Kidney tubule cell (primary cell): ENCODE measurements at regions not wholly inside any gene's neighbourhood (a gene's known extent, or its start where the extent isn't known, plus 50 kb on each side); places are given as distances from the start of the nearest gene placed in this dataset.

Experiments
- DNase-seq: peaks from one replicate; pipeline ENCODE4 v3.0.0-alpha.2; 2018; ENCODE audit warnings: low spot score

DNA sequence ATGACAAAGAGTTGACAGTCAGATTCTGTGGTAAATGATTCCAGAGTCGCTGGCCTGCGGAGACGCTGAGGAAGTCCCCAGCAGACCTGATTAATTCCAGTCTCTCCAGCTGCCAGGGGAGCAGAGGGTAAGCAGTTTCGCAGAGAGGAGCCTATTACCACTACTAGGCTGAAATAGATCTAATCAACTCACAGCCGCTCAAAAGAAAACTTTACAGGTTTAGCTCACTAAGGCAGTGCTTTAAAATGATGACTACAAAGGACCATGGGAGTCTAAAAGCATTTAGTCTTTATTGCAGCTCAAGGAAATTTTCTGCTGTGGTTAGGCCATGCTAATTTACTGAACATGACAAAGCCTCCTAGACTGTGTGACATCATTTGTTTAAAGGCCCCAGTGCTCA, 445.6 kb upstream of the POU3F3 start:
- DNase-seq: peak; percentile 83

DNA sequence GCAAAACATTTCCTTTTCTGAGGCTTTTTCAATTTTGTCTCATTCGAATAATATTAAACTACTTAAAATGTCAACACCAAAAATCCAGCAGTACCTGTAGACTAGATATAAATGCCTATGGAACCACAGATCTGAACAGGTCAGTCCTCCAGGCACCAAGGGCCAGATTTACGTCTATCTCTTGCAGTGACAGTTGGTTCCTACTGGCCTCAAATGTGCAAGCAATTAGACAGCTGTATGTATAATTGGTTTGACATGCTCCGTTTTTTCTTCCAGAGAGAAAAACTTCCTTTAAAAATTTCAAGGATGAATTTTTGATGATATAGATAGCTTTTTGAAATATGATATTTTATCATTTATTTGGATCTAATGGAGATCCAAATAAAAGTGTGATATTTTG, 443.8 kb upstream of the POU3F3 start:
- no peak for DNase-seq

DNA sequence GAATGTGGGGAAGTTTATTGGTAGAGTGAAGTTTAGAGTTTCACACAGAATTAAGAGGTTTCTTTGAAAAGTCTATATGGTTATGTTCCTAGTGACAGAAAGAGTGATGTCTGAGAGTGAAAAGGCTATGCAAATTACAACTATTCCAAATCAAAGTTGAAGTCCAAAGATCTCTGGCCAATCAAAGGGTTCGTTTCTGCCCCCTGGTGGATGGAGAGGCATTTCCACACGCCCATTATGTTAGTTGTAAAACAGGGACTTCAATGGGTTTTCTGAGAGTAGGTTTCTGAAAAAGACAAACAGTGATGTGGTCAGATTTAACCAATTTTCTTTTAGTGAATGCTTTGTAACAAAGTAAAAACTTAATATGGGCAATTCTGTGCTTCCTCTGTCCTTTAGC, 441.5 kb upstream of the POU3F3 start:
- DNase-seq: peak; percentile 54

DNA sequence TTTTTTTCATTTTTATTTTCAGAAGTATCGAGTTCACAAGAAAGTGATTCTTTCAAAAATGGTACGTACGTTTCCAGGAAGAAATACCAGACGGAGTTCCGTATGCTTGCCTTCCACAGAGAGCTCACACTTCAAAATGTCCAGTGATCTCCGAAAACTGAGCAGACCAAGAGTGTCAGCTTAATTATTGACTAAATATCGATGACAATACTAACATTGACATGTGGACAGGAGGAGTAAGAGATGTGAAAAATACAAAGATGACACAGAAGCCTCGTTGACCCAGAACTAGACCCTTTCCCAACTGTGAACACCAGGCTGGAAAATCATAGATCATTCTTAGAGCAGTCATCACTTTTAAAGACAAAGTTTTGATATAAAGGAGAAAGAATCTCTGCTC, 440.0 kb upstream of the POU3F3 start:
- no peak for DNase-seq

DNA sequence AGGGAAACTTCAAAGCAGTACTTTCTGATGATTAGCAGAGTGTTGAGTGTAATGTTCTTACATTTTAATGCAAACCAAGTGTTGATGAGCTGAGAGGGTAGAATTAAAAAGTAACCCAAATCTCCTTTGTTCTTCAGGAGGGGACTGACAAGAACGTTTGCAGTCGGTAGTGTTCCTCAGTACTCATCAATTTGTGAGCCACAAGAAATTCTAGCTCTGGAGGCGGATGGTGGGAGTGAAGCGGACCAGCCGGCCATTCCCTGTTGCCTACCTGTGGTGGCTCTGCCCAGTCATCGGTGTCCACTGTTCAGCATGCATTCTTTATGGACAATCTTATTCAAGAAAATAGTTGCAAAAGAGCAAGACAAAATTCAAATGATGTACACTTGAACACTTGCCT, 438.6 kb upstream of the POU3F3 start:
- no peak for DNase-seq

DNA sequence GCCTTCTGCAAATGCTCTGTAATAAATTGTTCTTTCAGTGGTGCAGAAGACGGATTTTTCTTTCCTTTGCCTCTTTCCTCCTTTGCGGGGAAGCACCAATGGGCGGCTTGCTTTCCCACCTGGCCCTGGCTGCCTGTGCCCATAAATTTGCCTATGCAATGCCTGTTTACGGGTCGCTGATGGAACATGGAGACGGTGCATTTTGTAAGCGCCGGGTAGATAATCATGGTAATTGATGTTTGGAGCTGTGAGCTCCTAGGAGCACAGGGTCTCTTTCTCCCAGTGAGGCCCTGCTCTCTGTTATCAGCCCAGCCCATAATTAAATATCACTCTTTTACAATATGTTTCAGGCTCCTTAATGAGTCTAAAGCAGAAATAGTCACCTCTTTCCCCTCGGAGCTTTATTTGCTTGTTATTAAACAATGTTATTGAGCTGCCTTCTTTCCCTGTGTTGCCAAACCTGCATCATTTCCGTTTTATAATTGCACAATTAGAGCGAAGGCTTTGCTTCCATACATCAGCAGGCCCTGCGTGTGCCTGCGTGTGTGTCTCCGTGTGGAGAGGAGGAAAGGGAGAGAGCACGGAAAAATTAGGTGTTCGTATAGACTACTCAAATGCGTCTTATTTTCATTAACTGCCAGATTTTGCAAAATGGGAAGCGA, 437.4 kb upstream of the POU3F3 start:
- DNase-seq: no peak

DNA sequence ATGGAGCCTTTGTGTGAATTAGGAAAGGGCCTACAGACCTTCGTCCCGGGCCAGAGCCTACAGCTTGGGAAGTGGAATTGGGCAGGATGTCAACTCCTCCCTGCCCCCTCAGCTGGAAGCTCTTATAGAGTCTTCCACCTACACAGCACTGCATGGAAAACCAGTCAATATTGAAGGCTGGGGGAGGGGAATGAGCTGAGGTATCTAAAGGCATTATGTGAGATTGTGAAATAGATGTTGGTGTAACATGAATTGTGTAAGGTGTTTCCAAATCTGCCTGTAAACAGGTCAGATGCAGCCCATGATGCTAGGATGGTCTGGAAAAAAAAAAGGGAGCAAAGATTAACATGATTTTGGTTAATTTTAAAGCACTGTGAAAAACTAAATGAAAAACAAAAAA, 433.5 kb upstream of the POU3F3 start:
- no peak for DNase-seq

DNA sequence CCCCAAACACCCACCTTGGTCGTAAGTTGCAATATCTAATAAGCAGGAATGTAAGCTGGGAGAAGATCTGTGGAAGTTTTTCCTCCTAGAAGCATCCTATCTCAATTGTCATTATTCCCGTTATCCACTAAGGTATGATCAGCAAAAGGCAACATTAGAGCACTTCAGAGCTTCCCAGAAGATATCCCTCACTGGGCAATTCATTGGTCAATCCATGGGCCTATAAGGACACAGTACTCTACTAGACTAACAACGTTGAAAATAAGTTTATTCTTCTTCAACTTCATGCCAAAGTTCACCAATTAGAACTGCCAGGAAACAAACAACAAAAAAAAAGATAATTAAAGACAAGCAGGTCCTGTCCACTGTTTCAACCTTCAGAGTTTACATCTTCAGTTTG, 433.0 kb upstream of the POU3F3 start:
- DNase-seq: no peak

DNA sequence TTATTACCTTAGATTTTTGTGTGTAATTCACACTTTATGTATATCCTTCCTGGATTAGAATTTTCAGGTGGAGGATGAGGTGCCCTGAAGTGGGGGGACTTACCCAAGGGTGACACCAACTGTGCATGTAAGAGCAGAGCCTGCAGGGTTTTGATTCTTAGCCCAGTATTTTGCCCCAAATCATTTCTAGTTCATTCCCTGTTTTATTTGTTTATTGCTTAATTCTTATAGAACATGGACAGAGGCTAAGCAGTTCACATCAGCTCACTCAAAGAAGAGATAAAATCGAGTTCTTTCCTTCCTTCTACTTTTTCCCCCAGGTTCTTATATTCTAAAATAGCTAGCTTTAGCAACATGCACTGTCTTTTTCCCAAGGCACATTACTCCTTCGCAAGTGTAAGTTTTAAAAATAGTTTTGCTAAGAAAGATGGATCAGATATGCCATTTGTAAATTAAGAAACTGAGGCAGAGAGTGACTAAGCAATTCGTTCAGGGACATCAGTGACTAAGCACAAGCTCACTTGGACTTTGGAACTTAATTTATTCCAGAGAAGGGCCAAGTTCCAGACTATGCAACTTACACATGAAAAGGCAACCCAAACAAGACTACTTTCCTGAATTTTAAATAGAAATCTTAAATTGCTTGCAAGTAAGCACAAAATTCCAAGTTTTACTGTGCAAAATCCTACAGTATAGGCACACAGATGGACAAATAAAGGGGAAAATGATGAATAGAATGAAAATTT, 427.9 kb upstream of the POU3F3 start:
- DNase-seq: peak; percentile 28

DNA sequence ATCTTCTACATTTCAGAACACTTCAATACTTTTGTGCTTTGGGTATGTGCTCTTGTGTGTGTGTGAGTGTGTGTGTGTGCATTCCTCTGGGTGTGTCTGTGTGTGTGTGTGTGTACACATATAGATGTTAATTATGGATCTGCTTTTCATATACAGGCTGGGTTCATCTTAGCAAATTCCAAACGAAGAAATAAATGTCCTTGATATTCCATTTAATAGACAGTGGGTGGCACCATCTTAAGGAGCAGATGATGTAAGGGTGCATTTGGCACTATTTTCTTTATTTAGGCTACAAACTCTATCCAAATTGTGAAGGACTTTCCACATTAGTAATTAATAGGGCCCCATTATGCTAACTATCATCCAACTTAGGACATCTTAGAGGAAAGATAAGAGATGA, 425.8 kb upstream of the POU3F3 start:
- no peak for DNase-seq

DNA sequence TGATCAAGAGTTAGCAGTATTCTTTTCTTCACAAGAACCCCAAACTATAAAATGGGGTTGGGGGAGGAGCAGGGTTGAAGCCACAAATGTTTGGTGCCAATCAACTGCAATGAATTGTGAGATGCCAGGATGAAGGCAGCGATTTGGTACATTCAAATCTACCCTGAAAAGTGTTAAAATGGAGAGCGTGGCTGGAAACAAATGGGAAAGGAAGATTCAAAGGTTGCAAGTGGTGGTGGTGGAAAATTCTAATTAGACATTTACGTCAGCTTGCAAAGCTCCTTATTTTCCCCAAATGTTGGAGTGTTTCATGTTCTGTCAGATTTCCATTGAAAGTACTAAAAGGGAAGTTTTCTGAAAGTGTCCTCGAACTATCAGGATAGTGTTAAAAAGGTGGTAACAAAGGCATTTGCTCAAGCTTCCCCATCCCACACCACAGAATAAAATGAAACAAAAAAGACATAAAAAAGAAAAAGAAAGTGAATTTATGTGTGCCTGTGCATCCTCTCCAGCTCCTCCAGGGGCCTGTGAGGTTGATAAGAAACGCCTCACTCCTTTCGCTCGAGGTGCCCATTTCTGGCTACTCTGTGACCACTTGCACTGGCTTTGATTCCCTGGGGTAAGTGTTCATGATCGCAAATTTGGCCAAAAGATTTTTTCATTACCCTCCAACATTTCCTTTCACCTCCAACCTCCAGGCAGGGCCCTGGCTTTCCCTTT, 424.1 kb upstream of the POU3F3 start:
- no peak for DNase-seq

DNA sequence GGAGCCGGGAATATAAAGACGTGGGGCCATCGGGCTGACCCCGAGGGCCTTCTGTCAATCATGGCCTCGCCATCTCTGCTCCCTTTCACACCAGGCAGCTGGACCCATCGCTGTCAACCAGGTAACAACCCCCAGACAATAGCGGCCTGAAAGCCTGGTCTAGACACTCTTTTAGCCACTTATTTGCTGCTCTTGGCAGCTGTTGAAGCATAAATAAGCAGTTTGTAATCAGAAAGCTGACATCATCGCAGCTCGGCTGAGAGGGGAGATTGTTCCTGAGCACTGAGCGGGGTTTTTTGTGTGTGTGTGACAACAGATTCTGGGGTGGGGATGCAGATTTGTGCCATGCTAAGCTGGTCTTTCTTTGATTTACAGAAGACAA, 423.6 kb upstream of the POU3F3 start:
- peak; percentile 57 for DNase-seq

DNA sequence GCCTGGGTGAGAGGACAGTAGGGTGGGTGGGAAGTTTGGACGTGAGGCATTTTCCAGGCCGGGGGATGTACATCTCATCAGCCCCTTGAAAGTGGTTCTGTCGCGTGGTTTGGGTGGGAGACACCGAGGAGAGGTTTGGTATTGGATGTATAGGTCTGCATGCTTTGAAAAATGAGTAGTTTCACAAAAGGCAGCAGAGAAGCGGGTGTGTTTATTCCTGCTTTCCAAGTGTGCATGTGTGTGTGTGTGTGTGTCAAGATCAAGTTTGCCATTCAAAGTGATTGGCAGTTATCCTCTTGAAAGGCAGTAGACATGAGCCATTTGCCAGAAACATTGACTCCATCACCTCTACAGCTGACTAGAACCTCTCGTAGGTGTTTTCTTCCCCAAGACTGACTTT, 423.1 kb upstream of the POU3F3 start:
- no peak for DNase-seq

DNA sequence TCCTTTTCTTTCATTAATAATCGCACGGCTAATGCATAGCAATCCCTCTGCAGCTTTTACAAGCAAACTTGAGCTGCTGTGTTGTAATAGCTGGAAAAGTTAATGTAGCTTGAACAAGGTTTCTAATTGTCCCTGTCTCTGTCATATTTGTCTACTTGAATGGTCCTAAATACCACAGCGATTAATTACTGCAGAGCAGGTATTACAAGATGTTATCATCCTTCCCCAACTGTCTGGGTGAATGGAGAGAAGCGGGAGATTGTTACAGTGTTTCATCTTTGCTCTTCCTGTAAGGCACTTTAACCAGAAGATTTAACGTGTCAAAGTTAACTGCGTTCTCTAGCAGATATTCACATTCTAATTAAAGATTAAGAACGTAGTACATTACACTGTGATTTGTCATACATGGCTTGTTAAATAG, 422.2 kb upstream of the POU3F3 start:
- DNase-seq: peak; percentile 81

DNA sequence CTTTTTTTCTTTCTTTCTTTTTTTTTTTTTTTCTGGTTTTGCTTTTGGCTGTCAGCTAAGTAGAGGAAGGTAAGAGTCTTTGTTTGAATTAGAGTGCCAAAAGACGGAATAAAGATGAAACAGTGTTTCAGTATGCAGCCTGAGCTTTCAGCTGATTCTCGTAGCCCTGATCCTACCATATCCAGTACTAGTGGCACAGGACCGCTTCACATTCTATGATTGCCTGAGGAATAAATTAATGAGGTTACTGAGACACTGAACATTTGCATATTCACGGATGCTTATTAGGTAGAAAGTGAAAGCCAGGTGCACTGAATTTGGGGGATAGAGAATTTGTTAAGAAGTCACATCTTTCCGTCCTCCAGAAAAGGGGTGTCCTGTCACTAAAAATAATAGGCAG, 421.5 kb upstream of the POU3F3 start:
- no peak for DNase-seq

DNA sequence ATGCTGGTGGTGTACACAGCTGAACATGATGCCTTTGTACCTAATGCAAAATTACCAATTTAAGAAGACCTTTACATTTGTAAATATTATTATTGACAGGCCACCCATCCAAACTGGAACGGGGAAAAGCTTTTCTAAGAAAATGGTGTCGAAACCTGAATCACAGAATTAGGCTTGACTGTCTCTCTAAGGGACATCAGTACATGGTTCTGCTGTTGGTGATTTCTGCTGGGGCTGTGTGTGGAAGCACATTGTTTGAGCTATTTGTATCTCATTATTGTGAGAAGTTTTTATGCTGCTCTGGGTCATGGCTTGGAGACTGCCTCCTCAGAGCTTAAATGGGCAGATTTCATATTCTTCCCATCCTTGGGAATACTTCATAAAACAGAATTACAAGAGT, 420.9 kb upstream of the POU3F3 start:
- DNase-seq: no peak

DNA sequence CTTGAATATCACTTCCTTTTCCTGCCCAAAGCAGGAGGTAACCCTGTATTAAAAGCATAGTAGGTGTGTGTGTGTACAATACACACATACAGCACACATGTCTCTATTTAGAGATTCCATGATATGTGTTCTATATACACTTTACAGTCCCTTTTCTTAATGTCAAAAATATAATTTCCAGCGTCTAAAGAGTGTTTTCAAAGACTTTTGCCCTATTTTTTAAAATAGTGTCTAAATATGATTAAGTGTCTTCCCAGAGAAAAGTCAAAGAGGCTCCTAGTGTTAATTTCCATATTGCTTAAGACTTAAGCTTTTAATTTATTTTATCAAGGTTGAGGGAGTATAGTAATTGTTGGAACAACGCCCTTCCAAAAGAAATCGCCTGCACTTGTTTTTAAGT, 420.3 kb upstream of the POU3F3 start:
- peak; percentile 34 for DNase-seq

DNA sequence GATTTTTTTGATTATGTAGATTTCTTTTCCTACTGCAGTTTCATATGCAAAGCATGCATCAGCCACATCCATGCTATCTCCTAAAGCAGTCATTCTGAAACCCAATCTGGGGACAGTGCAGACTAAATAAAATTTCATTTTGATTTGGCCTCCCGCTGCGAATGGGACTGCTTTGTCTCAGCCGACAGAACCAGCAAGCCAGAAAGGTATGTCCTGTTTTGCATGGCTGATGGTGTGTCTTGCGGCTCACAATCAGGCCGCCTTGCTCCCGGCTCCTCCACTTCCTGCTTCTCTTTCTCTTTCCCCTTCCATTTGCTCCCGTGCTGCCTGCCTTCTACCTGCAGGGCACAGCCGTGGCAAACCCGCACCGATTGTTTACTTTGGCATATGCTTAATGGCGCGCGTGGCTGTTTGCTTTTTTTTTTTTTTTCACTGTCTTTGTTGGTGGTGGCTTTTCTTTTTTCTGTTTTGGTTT, 419.6 kb upstream of the POU3F3 start:
- DNase-seq: peak; percentile 94

DNA sequence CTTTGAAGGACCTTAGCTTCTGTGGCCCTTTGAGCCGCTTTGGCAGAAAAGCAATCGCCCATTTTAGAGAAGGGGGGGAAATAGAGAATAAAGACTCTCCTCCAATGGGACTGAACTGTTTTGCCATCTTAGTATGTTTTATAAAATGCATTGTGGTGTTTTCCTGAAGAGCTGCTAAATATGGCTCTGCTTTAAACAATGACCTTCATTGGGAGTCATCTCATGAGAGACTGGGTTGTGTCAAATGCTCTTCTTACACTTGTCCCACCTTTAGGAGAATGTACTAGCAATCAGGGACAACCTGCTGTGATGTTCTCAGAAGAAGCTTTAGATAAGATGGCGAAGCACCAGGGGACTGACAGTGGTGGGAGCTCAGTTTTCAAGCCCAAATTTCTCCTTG, 418.9 kb upstream of the POU3F3 start:
- no peak for DNase-seq

DNA sequence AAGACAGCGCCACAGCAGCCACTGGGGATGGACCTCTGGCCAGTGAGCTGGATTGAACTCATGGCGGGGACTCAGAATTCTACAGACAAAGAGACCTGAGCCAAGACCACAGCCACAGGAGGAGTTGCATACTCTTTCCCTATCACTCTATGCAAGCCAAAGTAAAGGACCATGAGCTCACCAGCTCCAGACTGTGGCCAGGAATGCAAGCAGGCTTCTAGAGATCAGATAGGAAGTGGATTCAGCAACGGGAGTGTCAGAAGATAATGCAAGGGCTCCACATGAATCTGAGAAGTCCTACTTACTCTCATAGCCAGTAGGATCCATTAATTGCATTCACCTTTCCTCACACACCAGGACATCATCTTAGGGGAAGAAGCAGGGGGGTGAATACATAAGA, 415.4 kb upstream of the POU3F3 start:
- no peak for DNase-seq

DNA sequence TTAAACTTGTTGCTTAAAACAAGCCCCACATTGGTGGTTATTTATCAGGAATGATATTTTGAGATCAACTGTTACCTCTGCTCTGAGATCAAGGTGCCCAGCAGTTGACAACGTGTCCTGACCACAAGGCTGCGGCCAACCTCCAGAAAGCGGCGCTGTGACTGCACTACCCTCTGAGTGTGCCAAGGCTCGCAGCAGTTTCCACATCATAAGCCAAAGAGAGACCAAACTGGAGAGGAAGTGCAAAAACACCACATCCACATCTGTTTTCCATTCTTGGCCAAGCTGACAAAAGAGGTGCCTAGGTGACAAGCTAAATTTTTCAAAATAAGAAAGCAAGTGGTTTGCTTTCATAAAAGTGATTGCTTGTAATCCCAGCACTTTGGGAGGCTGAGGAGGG, 410.8 kb upstream of the POU3F3 start:
- no peak for DNase-seq

DNA sequence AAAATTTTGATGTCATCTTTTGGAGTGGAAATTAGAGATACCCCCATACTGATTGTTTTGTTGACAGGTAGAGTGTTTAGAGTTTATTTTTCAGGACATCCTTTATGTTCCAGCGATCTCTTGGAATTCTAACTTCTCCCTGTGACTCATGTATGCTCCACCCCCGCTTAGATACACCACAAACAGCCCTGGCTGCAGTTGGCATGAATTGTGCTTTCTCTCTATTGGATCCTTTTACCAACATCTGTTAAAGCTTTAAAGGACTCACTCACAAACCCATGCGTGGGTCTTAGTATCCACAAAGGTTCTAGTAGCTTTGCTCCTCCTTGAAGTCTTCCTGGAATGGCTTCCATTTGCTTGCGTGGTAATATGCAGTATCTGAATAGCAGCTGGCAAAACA, 409.5 kb upstream of the POU3F3 start:
- DNase-seq: peak; percentile 82

DNA sequence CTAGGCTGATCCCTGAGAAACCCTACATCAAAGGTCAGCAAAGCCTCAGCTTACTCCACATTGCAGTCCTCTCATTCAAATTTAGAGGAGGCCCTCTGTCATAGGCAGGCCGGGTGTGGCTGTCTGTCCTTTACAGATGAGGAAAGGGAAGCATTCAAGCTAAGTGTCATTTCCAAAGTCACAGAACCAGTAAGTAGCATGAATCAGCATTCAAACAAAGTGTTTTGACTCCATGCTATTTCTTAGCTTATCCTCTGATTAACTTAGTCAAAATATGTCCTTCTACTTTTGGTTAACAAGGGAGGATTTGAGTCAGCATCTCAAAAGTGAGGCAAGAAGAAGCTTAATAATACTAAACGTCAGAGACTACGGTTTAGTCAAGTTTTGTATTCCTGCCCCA, 409.0 kb upstream of the POU3F3 start:
- peak; percentile 26 for DNase-seq
